Kidney epithelial cell (primary cell): ENCODE measurements at regions not wholly inside any gene's neighbourhood (a gene's known extent, or its start where the extent isn't known, plus 50 kb on each side); places are given as distances from the start of the nearest gene placed in this dataset.

Experiments used
- DNase-seq: peaks from one replicate; pipeline ENCODE4 v3.0.0-alpha.2; 2010; ENCODE audit warnings: low read depth
- H3K27me3 ChIP-seq: 2 replicates; pipeline ENCODE4 v1.6.0; 2011; ENCODE audit warnings: low read length; ENCODE audit not compliant: control insufficient read depth, insufficient read depth
- H3K36me3 ChIP-seq: 2 replicates; pipeline ENCODE4 v1.5.1; 2011; ENCODE audit warnings: low read length; ENCODE audit not compliant: control insufficient read depth, insufficient read depth
- H3K4me3 ChIP-seq: 2 replicates; pipeline ENCODE4 v1.5.1; 2011; ENCODE audit warnings: low read depth, mild to moderate bottlenecking, control low read depth, low read length
- CTCF ChIP-seq: IDR thresholded peaks from 2 replicates; pipeline ENCODE4 v1.5.1; 2011; ENCODE audit warnings: mild to moderate bottlenecking, moderate library complexity, low read length, control low read depth, inconsistent platforms; ENCODE audit not compliant: insufficient read depth, poor library complexity, severe bottlenecking

GRCh38 chr2:128748835-128749605 lies 430.4 kb upstream of the HS6ST1 start:
- no peaks in the 10 kb centered on the region for H3K36me3 ChIP-seq
- no peak for DNase-seq
- TF ChIP-seq CTCF: no peak
- no peak overlapping the region for H3K4me3 ChIP-seq
- no peaks in the 10 kb centered on the region for H3K27me3 ChIP-seq

GRCh38 chr2:128750328-128751165 lies 431.9 kb upstream of the HS6ST1 start:
- no peaks in the 10 kb centered on the region for H3K36me3 ChIP-seq
- H3K4me3 ChIP-seq: no peak overlapping the region
- TF ChIP-seq CTCF: no peak
- no peak for DNase-seq
- no peaks in the 10 kb centered on the region for H3K27me3 ChIP-seq

GRCh38 chr2:128751746-128752145 lies 433.1 kb upstream of the HS6ST1 start:
- Histone ChIP-seq H3K4me3 (no peak overlapping the region), H3K36me3 (no peaks in the 10 kb centered on the region), H3K27me3 (no peaks in the 10 kb centered on the region)
- DNase-seq: no peak
- TF ChIP-seq CTCF: no peak

GRCh38 chr2:128752691-128753263 lies 434.1 kb upstream of the HS6ST1 start:
- Histone ChIP-seq H3K36me3 (no peaks in the 10 kb centered on the region), H3K27me3 (no peaks in the 10 kb centered on the region), H3K4me3 (no peak overlapping the region)
- no peak for DNase-seq
- TF ChIP-seq CTCF: no peak

- H3K4me3 ChIP-seq: no peak overlapping the region
- TF ChIP-seq CTCF: no peak
- no peaks in the 10 kb centered on the region for H3K36me3 ChIP-seq
- no peak for DNase-seq
- H3K27me3 ChIP-seq: no peaks in the 10 kb centered on the region
These were observed 434.7 kb upstream of the HS6ST1 start for GRCh38 chr2:128753321-128753720.
